Subcutaneous abdominal adipose tissue (tissue), 5 donors: ENCODE measurements at regions not wholly inside any gene's neighbourhood (a gene's known extent, or its start where the extent isn't known, plus 50 kb on each side); places are given as distances from the start of the nearest gene placed in this dataset.

Source experiments
- H3K27ac ChIP-seq: one replicate; pipeline ENCODE4 v1.7.0; 2013; ENCODE audit warnings: low read depth, mild to moderate bottlenecking, inconsistent platforms, low read length, moderate library complexity
- H3K27me3 ChIP-seq, 5 donors: one replicate each; pipeline ENCODE4 v1.7.0; 2013; ENCODE audit warnings: low read length in 5 of 5, inconsistent platforms in 1 of 5; ENCODE audit not compliant: control insufficient read depth in 5 of 5, insufficient read depth in 4 of 5
- H3K36me3 ChIP-seq, 5 donors: one replicate each; pipeline ENCODE4 v1.7.0; 2013; ENCODE audit warnings: low read length in 5 of 5; ENCODE audit not compliant: control insufficient read depth in 5 of 5, insufficient read depth in 5 of 5
- H3K4me1 ChIP-seq, 5 donors: one replicate each; pipeline ENCODE4 v1.7.0; 2013; ENCODE audit warnings: low read length in 5 of 5, mild to moderate bottlenecking in 3 of 5, moderate library complexity in 1 of 5; ENCODE audit not compliant: control insufficient read depth in 5 of 5, insufficient read depth in 5 of 5
- H3K4me3 ChIP-seq, 5 donors: one replicate each; pipeline ENCODE4 v1.7.0; 2013; ENCODE audit warnings: low read length in 5 of 5, low read depth in 1 of 5
- H3K9ac ChIP-seq, 5 donors: one replicate each; pipeline ENCODE4 v1.7.0; 2013; ENCODE audit warnings: low read length in 5 of 5, mild to moderate bottlenecking in 4 of 5, moderate library complexity in 3 of 5
- H3K9me3 ChIP-seq, 5 donors: one replicate each; pipeline ENCODE4 v1.7.0; 2013; ENCODE audit warnings: low read length in 5 of 5; ENCODE audit not compliant: control insufficient read depth in 5 of 5
- donor health status: healthy.
- donor health status: healthy.
- donor health status: healthy.
- donor health status: healthy.
- donor health status: healthy.

DNA sequence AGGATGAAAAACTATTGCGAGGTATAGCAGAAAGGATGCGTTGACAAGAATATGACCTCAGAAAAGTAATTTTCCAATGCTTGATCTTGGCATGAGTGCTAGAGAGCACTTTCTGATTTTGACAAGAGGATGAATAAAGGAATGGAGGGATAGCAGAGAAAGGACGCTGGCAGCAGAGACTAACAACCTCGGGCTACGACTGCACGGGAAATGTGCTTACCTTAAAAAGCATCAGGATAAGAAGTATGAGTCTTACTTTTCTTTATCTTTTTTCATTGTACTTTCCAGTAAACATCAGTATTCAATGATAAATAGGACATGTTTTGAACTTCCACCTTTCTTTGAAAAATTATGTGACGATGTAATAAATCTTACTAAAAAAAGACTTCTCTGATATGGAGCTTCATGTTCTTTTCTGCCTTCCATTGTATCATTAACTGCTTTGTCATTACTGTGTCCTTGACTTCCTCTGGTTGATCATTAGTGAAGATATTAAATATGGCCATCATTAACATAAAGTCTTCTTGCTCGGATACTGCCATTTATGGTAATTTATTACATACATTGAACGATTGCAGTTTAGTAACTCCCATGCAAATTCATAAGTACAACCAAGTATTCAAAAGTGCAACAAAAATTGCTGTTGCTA is 265.6 kb downstream of the DSEL start:
- H3K9me3 ChIP-seq: no peaks in the 10 kb centered on the region
- no peaks in the 10 kb centered on the region for H3K27me3 ChIP-seq
- H3K27ac ChIP-seq: no peak overlapping the region
- no peaks in the 10 kb centered on the region for H3K36me3 ChIP-seq
- no peak overlapping the region for H3K9ac ChIP-seq
- H3K4me3 ChIP-seq: no peak overlapping the region
- no peaks in the 10 kb centered on the region for H3K4me1 ChIP-seq

- H3K9me3 ChIP-seq: no peaks in the 10 kb centered on the region
- H3K4me3 ChIP-seq: peak overlapping the region in 4 of 5 donors; percentile 6 to 51 (median 36)
- H3K27me3 ChIP-seq: no peaks in the 10 kb centered on the region
- peak overlapping the region in 3 of 5 donors; percentile 6 to 24 (median 14) for H3K9ac ChIP-seq
- peaks cover 0 to 7% (median 4%) of the 10 kb centered on the region in 5 donors for H3K4me1 ChIP-seq
- H3K36me3 ChIP-seq: no peaks in the 10 kb centered on the region
- no peak overlapping the region for H3K27ac ChIP-seq
Measured at GRCh38 chr18:67243799-67244587, 272.5 kb downstream of the DSEL start.

DNA sequence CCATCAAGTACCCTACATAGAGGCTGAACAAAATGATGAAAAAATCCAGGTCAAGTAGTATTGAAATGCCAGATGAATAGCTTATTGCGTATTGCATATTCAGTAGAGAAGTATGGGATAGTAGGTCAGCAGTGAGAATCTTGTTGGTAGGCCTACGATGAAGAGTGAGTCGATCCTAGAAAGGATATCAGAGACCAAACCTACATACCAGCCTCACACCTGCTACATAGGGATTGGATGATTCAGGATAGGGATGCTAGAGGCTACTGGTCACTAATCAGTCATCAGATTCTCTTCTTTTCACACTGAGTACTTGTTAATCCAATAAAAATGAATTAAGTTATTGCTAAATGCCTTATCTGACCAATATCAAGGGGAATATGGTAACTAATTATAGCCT is 274.5 kb downstream of the DSEL start:
- no peaks in the 10 kb centered on the region for H3K36me3 ChIP-seq
- H3K4me3 ChIP-seq: no peak overlapping the region
- peaks cover 0 to 7% (median 4%) of the 10 kb centered on the region in 5 donors for H3K4me1 ChIP-seq
- no peak overlapping the region for H3K27ac ChIP-seq
- H3K27me3 ChIP-seq: no peaks in the 10 kb centered on the region
- no peaks in the 10 kb centered on the region for H3K9me3 ChIP-seq
- no peak overlapping the region for H3K9ac ChIP-seq

DNA sequence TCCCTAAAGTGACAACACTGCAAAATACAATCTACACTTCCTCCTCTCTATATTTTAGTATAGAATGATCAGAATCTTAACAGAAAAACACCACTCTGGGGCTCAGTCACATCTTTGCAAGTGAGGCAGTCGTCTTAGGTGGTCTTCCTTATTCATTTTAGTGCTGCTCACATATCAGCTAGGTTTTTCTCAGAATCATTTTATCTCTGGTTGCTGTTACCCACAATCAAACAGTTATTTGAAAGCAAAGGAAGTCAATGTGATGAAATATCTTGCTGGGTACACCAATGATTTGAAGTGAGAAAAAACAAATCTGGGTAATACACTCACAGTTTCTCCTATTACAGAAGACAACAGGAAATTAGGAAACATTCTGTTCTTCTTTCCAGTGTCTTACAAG is 275.2 kb downstream of the DSEL start:
- no peaks in the 10 kb centered on the region for H3K9me3 ChIP-seq
- no peak overlapping the region for H3K27ac ChIP-seq
- no peaks in the 10 kb centered on the region for H3K36me3 ChIP-seq
- H3K9ac ChIP-seq: no peak overlapping the region
- H3K4me1 ChIP-seq: peaks cover 0 to 7% (median 4%) of the 10 kb centered on the region in 5 donors
- H3K4me3 ChIP-seq: no peak overlapping the region
- no peaks in the 10 kb centered on the region for H3K27me3 ChIP-seq

DNA sequence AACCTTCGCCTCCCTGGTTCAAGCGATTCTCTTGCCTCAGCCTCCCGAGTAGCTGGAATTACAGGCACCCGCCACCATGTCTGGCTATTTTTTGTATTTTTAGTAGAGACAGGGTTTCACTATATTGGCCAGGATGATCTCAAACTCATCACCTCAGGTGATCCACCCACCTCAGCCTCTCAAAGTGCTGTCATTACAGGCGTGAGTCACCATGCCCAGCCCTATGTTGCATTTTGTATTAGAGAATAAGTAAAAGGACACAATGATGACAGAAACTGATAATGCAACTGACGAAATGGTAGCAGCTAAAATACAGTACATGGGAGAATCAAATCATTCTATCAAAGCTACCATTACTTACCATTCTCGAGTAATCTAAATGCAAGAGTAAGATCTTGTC is 276.7 kb downstream of the DSEL start:
- Histone ChIP-seq H3K4me1 (peaks cover 0 to 7% (median 4%) of the 10 kb centered on the region in 5 donors), H3K27me3 (no peaks in the 10 kb centered on the region), H3K36me3 (no peaks in the 10 kb centered on the region), H3K27ac (no peak overlapping the region), H3K9me3 (no peaks in the 10 kb centered on the region), H3K4me3 (no peak overlapping the region), H3K9ac (no peak overlapping the region)

- H3K36me3 ChIP-seq: no peaks in the 10 kb centered on the region
- no peak overlapping the region for H3K27ac ChIP-seq
- peaks cover 0 to 2% (median 0%) of the 10 kb centered on the region in 5 donors for H3K9me3 ChIP-seq
- H3K4me1 ChIP-seq: peaks cover 0 to 6% (median 0%) of the 10 kb centered on the region in 5 donors
- H3K4me3 ChIP-seq: no peak overlapping the region
- H3K27me3 ChIP-seq: no peaks in the 10 kb centered on the region
- H3K9ac ChIP-seq: no peak overlapping the region
Measured at GRCh38 chr18:67232991-67233390, 283.5 kb downstream of the DSEL start.

- H3K27me3 ChIP-seq: no peaks in the 10 kb centered on the region
- no peak overlapping the region for H3K27ac ChIP-seq
- no peaks in the 10 kb centered on the region for H3K36me3 ChIP-seq
- peaks cover 0 to 6% (median 0%) of the 10 kb centered on the region in 5 donors for H3K4me1 ChIP-seq
- peaks cover 0 to 2% (median 0%) of the 10 kb centered on the region in 5 donors for H3K9me3 ChIP-seq
- no peak overlapping the region for H3K9ac ChIP-seq
- H3K4me3 ChIP-seq: peak overlapping the region in 1 of 5 donors; percentile 29
Measured at GRCh38 chr18:67232406-67232805, 284.1 kb downstream of the DSEL start.

- Histone ChIP-seq H3K9ac (no peak overlapping the region), H3K4me3 (no peak overlapping the region), H3K27me3 (no peaks in the 10 kb centered on the region), H3K27ac (no peak overlapping the region), H3K4me1 (peaks cover 0 to 4% (median 0%) of the 10 kb centered on the region in 5 donors), H3K36me3 (no peaks in the 10 kb centered on the region), H3K9me3 (no peaks in the 10 kb centered on the region)
Measured at GRCh38 chr18:67222887-67223286, 293.6 kb downstream of the DSEL start.

- Histone ChIP-seq H3K4me1 (peaks cover 0 to 4% (median 0%) of the 10 kb centered on the region in 5 donors), H3K27me3 (no peaks in the 10 kb centered on the region), H3K9ac (no peak overlapping the region), H3K36me3 (no peaks in the 10 kb centered on the region), H3K4me3 (no peak overlapping the region), H3K27ac (no peak overlapping the region), H3K9me3 (no peaks in the 10 kb centered on the region)
Measured at GRCh38 chr18:67219821-67220220, 296.7 kb downstream of the DSEL start.

GRCh38 chr18:67218556-67218955 is 298.0 kb downstream of the DSEL start:
- Histone ChIP-seq H3K9me3 (no peaks in the 10 kb centered on the region), H3K9ac (no peak overlapping the region), H3K4me1 (peaks cover 0 to 4% (median 0%) of the 10 kb centered on the region in 5 donors), H3K27ac (no peak overlapping the region), H3K4me3 (no peak overlapping the region), H3K27me3 (no peaks in the 10 kb centered on the region), H3K36me3 (no peaks in the 10 kb centered on the region)
